Endothelial cell of umbilical vein (primary cell): ENCODE measurements at regions not wholly inside any gene's neighbourhood (a gene's known extent, or its start where the extent isn't known, plus 50 kb on each side); places are given as distances from the start of the nearest gene placed in this dataset.
A peak's percentile ranks its signal among the peaks of the same experiment; 100 is the strongest.

Experiments
- BruUV-seq: library from RNA; stranded (reverse); fragments of 400-500 nt; replicated peaks from 2 replicates; lab custom pipeline; 2021; lab: Mats Ljungman, UMichigan
- CTCF ChIA-PET: fragments of 300-600, 350-600 bp; sonication (Branson Sonifier 250); formaldehyde crosslinking; loops from one replicate; lab custom pipeline; 2021; ENCODE audit warnings: antibody characterized with exemption, inconsistent platforms; lab: Charles Lee
- POLR2A ChIA-PET: fragments of 300-600, 350-600 bp; sonication (Branson Sonifier 250); formaldehyde crosslinking; loops from one replicate; lab custom pipeline; 2021; ENCODE audit warnings: antibody characterized with exemption, inconsistent platforms; lab: Charles Lee
- DNase-seq: peaks from one replicate; pipeline ENCODE4 v3.0.0-alpha.2; 2011; ENCODE audit warnings: low read depth, low spot score
- FAIRE-seq: peaks from 2 replicates; lab custom pipeline; 2011; peaks lifted over from hg19 to GRCh38; lab: Jason Lieb, UNC
- H2AFZ ChIP-seq: 2 replicates; pipeline ENCODE4 v1.6.0; 2012; ENCODE audit warnings: low read depth, low read length, control low read depth, inconsistent platforms
- H3K27ac ChIP-seq: 2 replicates; pipeline ENCODE4 v1.5.1; 2011; ENCODE audit warnings: low read depth, mild to moderate bottlenecking, control low read depth, low read length, moderate library complexity; ENCODE audit not compliant: insufficient read depth
- H3K27me3 ChIP-seq, 2 experiments: 2 replicates each; pipeline versions ENCODE4 v1.6.0 to v1.6.1; 2011; ENCODE audit warnings: low read length in 2 of 2, mixed read lengths in 1 of 2; ENCODE audit not compliant: control insufficient read depth in 2 of 2, insufficient read depth in 2 of 2
- H3K36me3 ChIP-seq, 2 experiments: 2 replicates in 1 of 2; 3 replicates in 1 of 2; pipeline ENCODE4 v1.5.1; 2011; ENCODE audit warnings: low read length in 2 of 2, mild to moderate bottlenecking in 1 of 2, moderate library complexity in 1 of 2; ENCODE audit not compliant: control insufficient read depth in 2 of 2, insufficient read depth in 2 of 2; ENCODE audit errors: extremely low read depth in 1 of 2
- H3K4me1 ChIP-seq: 3 replicates; pipeline ENCODE4 v1.5.1; 2011; ENCODE audit warnings: mild to moderate bottlenecking, low read length; ENCODE audit not compliant: control insufficient read depth, insufficient read depth; ENCODE audit errors: extremely low read depth
- H3K4me2 ChIP-seq: 2 replicates; pipeline ENCODE4 v1.6.1; 2011; ENCODE audit warnings: low read length, control low read depth, mixed read lengths; ENCODE audit not compliant: insufficient read depth
- H3K4me3 ChIP-seq, 3 experiments: fragments of 200-600 bp in 1 of 3; sonication (generic), shearing (Covaris generic) in 1 of 3; replicated peaks in 1 of 3; 2 replicates each; pipeline ENCODE4 v1.5.1; 2011 to 2016; ENCODE audit warnings: control low read depth in 3 of 3, low read length in 3 of 3, mild to moderate bottlenecking in 2 of 3, inconsistent platforms in 1 of 3, low read depth in 1 of 3, moderate library complexity in 1 of 3; ENCODE audit not compliant: insufficient read depth in 1 of 3
- H3K79me2 ChIP-seq: 2 replicates; pipeline ENCODE4 v1.6.0; 2012; ENCODE audit warnings: low read length, inconsistent platforms; ENCODE audit not compliant: control insufficient read depth, insufficient read depth
- H3K9ac ChIP-seq: replicated peaks from 2 replicates; pipeline ENCODE3; 2011; ENCODE audit warnings: low read length, control low read depth; ENCODE audit not compliant: insufficient read depth; ENCODE audit errors: extremely low read depth
- H3K9me1 ChIP-seq: replicated peaks from 3 replicates; pipeline ENCODE4 v1.6.0; 2011; ENCODE audit warnings: mild to moderate bottlenecking, low read length; ENCODE audit not compliant: control insufficient read depth, insufficient read depth; ENCODE audit errors: extremely low read depth
- H3K9me3 ChIP-seq: replicated peaks from 2 replicates; pipeline ENCODE4 v1.5.1; 2012; ENCODE audit warnings: low read length, inconsistent platforms; ENCODE audit not compliant: control insufficient read depth, insufficient read depth
- H4K20me1 ChIP-seq: replicated peaks from 2 replicates; pipeline ENCODE3; 2011; ENCODE audit warnings: mild to moderate bottlenecking, low read length; ENCODE audit not compliant: control insufficient read depth, insufficient read depth; ENCODE audit errors: extremely low read depth
- EZH2 ChIP-seq: IDR thresholded peaks from 2 replicates; pipeline ENCODE4 v1.6.1; 2012; ENCODE audit warnings: borderline replicate concordance, low read depth, mild to moderate bottlenecking, moderate library complexity, low read length, inconsistent platforms; ENCODE audit not compliant: severe bottlenecking
- FOS ChIP-seq: IDR thresholded peaks from 2 replicates; pipeline ENCODE4 v1.6.1; 2011; ENCODE audit warnings: mild to moderate bottlenecking, low read length, moderate library complexity, borderline replicate concordance; ENCODE audit not compliant: insufficient read depth
- GATA2 ChIP-seq: IDR thresholded peaks from 2 replicates; pipeline ENCODE4 v1.7.0; 2011; ENCODE audit warnings: low read depth, mild to moderate bottlenecking, moderate library complexity, mixed read lengths, low read length; ENCODE audit not compliant: insufficient read length, insufficient read depth
- JUN ChIP-seq: IDR thresholded peaks from 2 replicates; pipeline ENCODE4 v1.6.1; 2011; ENCODE audit warnings: borderline replicate concordance, low read depth; ENCODE audit not compliant: insufficient read length, insufficient read depth
- MYC ChIP-seq: IDR thresholded peaks from one replicate; pipeline ENCODE4 v1.6.1; 2011; ENCODE audit warnings: mild to moderate bottlenecking, low read depth, low read length
- POLR2A ChIP-seq: IDR thresholded peaks from 2 replicates; pipeline ENCODE4 v1.6.1; 2012; ENCODE audit warnings: low read depth, mild to moderate bottlenecking, control low read depth, low read length
- POLR2AphosphoS5 ChIP-seq: IDR thresholded peaks from 2 replicates; pipeline ENCODE4 v1.6.1; 2012; ENCODE audit warnings: low read depth, mild to moderate bottlenecking, control low read depth, low read length, moderate library complexity; ENCODE audit not compliant: insufficient read depth
- dilution Hi-C: fragments of 300-500 bp; cut with MboI; formaldehyde crosslinking; loops from one replicate; pipeline ENCODE4 v1.15.0; 2019; ENCODE audit warnings: low sequenced_read_pairs; ENCODE audit not compliant: extremely low pct_ligation_motif_present
- intact Hi-C: fragments of 100-400 bp; cut with micrococcal nuclease; formaldehyde crosslinking; loops from one replicate; pipeline ENCODE4 v1.10.0; 2022
- TF ChIP-seq, protein P1 (sequence below), 2 donors: IDR thresholded peaks; 1 replicate in 1 of 2; 2 replicates in 1 of 2; pipeline ENCODE4 v1.5.1; 2011; ENCODE audit warnings: low read length in 2 of 2, mild to moderate bottlenecking in 2 of 2, moderate library complexity in 2 of 2, control low read depth in 1 of 2, inconsistent platforms in 1 of 2, low read depth in 1 of 2; ENCODE audit not compliant: insufficient read depth in 1 of 2; ENCODE audit errors: extremely low read depth in 1 of 2
- TF ChIP-seq, protein P2 (sequence below): IDR thresholded peaks from 2 replicates; pipeline ENCODE4 v1.6.1; 2011; ENCODE audit not compliant: insufficient read depth, insufficient read length

DNA sequence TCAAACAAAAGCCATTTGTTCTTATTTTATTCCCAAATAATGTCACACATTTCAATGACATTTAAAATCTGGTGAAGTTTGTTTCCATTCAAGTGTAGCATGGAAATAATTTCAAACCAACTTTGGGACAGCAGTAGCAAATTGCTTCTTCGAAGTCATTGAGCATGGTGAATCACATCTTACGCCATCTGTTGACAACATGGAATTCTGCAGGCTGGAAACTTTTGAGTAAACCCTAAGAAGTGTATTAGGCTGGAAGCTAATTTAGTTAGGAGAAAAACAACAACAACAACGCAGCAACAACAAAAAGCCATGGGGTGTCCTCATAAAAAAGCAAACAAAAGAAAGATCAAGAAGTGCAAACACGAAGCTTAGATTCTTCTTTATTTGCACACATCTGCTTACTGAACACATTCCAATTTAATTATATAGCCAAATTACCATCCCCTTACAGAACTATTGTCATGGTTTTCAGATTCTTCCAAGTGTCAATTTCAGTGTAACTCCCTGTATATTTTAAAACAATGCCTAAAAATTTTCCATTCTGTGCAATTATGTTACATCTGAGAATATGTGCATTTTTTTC lies 659.0 kb upstream of the CDH7 start:
- Histone ChIP-seq H3K9ac (no peak overlapping the region), H3K4me1 (no peaks in the 10 kb centered on the region), H3K4me3 (no peak overlapping the region), H3K79me2 (no peaks in the 10 kb centered on the region), H4K20me1 (no peaks in the 10 kb centered on the region), H3K9me1 (no peaks in the 10 kb centered on the region), H3K27me3 (no peaks in the 10 kb centered on the region), H3K27ac (no peak overlapping the region), H3K36me3 (no peaks in the 10 kb centered on the region), H3K9me3 (no peaks in the 10 kb centered on the region), H2AFZ (no peak overlapping the region), H3K4me2 (no peak overlapping the region)
- CTCF ChIA-PET, result no interaction called here
- no TSS peak for BruUV-seq
- intact Hi-C loops (loop anchor here (10.0 kb wide), 1 partner anchor 997 kb away; no protein-coding TSS in a partner anchor), dilution Hi-C loops (no loop called here)
- FAIRE-seq (no peak), DNase-seq (no peak)
- TF ChIP-seq POLR2AphosphoS5, result no peak
- TF ChIP-seq, protein P1, sequence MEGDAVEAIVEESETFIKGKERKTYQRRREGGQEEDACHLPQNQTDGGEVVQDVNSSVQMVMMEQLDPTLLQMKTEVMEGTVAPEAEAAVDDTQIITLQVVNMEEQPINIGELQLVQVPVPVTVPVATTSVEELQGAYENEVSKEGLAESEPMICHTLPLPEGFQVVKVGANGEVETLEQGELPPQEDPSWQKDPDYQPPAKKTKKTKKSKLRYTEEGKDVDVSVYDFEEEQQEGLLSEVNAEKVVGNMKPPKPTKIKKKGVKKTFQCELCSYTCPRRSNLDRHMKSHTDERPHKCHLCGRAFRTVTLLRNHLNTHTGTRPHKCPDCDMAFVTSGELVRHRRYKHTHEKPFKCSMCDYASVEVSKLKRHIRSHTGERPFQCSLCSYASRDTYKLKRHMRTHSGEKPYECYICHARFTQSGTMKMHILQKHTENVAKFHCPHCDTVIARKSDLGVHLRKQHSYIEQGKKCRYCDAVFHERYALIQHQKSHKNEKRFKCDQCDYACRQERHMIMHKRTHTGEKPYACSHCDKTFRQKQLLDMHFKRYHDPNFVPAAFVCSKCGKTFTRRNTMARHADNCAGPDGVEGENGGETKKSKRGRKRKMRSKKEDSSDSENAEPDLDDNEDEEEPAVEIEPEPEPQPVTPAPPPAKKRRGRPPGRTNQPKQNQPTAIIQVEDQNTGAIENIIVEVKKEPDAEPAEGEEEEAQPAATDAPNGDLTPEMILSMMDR (IDR thresholded peaks at IDR 0.05; ENCODE audit: extremely low read depth in 1 of 2, insufficient read depth in 1 of 2, low read depth in 1 of 2, low read length in 2 of 2), result peak in 1 of 2 donors; percentile 23
- POLR2A ChIA-PET, result no interaction called here

DNA sequence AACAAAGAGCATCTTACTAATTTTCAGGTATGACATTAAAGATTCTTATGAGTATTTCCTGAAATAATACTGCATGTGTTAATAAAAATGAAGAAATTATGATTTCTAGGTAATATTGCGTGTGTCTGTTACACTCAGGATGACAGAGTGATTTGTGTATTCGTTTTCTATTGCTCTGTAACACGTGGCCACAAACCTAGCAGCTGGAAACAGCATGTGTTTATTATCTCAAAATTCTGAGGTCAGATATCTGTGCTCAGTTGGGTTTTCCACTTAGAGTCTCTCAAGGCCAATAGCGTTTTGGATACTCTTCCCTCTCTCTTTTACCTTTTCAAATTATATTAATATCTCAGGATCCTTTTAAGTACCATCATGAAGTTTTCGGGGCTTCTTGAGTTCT lies 667.9 kb upstream of the CDH7 start:
- dilution Hi-C loops, result no loop called here
- BruUV-seq, result no TSS peak

More for the DNA sequence above, 667.9 kb upstream of the CDH7 start:
- Histone ChIP-seq H3K4me2 (no peak overlapping the region), H3K9me3 (no peaks in the 10 kb centered on the region), H4K20me1 (no peaks in the 10 kb centered on the region), H3K27me3 (no peaks in the 10 kb centered on the region), H3K4me3 (no peak overlapping the region), H3K9me1 (no peaks in the 10 kb centered on the region), H3K79me2 (no peaks in the 10 kb centered on the region), H3K9ac (no peak overlapping the region), H3K27ac (no peak overlapping the region), H2AFZ (no peak overlapping the region), H3K4me1 (no peaks in the 10 kb centered on the region), H3K36me3 (no peaks in the 10 kb centered on the region)
- DNase-seq (no peak), FAIRE-seq (no peak)
- intact Hi-C loops, result no loop called here
- CTCF ChIA-PET, result no interaction called here
- no peak for TF ChIP-seq GATA2
- TF ChIP-seq, protein P2, sequence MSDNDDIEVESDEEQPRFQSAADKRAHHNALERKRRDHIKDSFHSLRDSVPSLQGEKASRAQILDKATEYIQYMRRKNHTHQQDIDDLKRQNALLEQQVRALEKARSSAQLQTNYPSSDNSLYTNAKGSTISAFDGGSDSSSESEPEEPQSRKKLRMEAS, result no peak
- TF ChIP-seq EZH2, result no peak
- TF ChIP-seq, protein P1 (IDR thresholded peaks at IDR 0.05; ENCODE audit: extremely low read depth in 1 of 2, insufficient read depth in 1 of 2, low read depth in 1 of 2, low read length in 2 of 2), result no peak
- no peak for TF ChIP-seq POLR2A
- no peak for TF ChIP-seq FOS
- TF ChIP-seq POLR2AphosphoS5, result no peak
- TF ChIP-seq MYC, result no peak
- no peak for TF ChIP-seq JUN
- POLR2A ChIA-PET, result no interaction called here
